ENCODE measurements at regions not wholly inside any gene's neighbourhood (a gene's known extent, or its start where the extent isn't known, plus 50 kb on each side); places are given as distances from the start of the nearest gene placed in this dataset.

DNA sequence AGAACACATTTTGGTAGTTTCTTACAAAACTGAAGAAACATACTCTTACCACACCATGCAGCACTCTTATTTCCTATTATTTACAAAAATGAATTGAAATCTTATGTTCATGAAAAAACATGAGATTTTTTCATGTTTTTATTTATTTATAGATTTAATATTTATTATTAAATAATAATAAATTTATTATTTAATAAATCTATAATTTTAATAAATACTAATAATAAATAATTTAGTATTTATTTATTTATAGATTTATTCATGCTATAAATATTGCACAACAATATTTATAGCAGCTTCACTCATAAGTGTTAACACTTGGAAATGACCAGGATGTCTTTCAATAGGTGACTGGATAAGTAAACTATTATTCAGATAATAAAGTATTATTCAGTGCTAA lies 91.6 kb upstream of the CPXCR1 start:
- Mint-ChIP-seq H3K4me1 (ENCODE audit: unreplicated experiment) (no peaks in the 10 kb centered on the region), H3K27me3 (no peaks in the 10 kb centered on the region), H3K27ac (no peak overlapping the region), H3K9me3 (no peaks in the 10 kb centered on the region), H3K4me3 (no peak overlapping the region), H3K36me3 (no peaks in the 10 kb centered on the region)
- no peak for DNase-seq (ENCODE audit: extremely low spot score, unreplicated experiment)
- TF ChIP-seq, protein P1, sequence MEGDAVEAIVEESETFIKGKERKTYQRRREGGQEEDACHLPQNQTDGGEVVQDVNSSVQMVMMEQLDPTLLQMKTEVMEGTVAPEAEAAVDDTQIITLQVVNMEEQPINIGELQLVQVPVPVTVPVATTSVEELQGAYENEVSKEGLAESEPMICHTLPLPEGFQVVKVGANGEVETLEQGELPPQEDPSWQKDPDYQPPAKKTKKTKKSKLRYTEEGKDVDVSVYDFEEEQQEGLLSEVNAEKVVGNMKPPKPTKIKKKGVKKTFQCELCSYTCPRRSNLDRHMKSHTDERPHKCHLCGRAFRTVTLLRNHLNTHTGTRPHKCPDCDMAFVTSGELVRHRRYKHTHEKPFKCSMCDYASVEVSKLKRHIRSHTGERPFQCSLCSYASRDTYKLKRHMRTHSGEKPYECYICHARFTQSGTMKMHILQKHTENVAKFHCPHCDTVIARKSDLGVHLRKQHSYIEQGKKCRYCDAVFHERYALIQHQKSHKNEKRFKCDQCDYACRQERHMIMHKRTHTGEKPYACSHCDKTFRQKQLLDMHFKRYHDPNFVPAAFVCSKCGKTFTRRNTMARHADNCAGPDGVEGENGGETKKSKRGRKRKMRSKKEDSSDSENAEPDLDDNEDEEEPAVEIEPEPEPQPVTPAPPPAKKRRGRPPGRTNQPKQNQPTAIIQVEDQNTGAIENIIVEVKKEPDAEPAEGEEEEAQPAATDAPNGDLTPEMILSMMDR (conservative IDR thresholded peaks at IDR 0.05), result no peak

DNA sequence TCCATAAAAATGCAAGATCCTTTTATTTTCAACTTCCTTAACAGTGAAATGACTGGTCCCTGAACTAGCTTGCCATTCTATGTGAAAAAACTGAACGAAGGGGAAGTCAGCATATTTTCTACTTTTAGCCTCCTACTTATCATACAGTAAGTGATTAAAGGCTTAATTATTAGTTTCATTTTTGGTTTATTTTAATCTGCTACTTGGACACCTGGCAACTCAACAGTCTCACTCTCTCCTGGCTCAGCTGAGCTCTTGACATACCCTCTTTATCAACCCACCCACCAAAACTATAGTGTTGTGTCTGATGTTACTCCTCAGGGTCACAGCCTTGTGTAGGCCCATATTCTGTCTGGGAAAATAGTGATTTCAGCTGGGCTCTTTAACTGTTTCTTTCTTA lies 86.2 kb upstream of the CPXCR1 start:
- no peak for DNase-seq (ENCODE audit: extremely low spot score, unreplicated experiment)
- Mint-ChIP-seq H3K4me1 (ENCODE audit: unreplicated experiment) (no peaks in the 10 kb centered on the region), H3K9me3 (no peaks in the 10 kb centered on the region), H3K4me3 (no peak overlapping the region), H3K27ac (no peak overlapping the region), H3K36me3 (no peaks in the 10 kb centered on the region), H3K27me3 (no peaks in the 10 kb centered on the region)
- TF ChIP-seq, protein P1 (conservative IDR thresholded peaks at IDR 0.05), result no peak

DNA sequence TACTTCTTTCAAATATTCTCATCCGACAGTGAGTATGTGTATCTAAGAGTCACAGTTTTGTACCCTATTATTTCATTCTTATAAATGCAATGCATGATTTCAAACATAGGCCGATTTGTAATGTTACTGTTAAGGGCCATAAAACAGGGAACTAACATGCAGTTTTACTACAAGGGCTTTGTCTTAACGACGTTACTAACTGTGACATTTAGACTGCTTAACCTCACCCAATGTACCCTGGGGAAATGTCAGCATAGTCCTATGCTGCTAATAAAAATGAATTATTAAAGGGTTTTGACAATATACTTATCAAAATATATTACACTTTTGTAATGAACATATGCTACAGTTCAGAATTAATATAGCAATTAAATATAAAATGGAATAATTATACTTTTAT lies 74.8 kb upstream of the CPXCR1 start:
- H3K27me3 Mint-ChIP-seq, result no peaks in the 10 kb centered on the region

More for the DNA sequence above, 74.8 kb upstream of the CPXCR1 start:
- TF ChIP-seq, protein P1 (conservative IDR thresholded peaks at IDR 0.05), result no peak
- Mint-ChIP-seq H3K4me1 (ENCODE audit: unreplicated experiment) (no peaks in the 10 kb centered on the region), H3K9me3 (no peaks in the 10 kb centered on the region), H3K27ac (no peak overlapping the region), H3K36me3 (no peaks in the 10 kb centered on the region), H3K4me3 (no peak overlapping the region)
- no peak for DNase-seq (ENCODE audit: extremely low spot score, unreplicated experiment)
